HG03469 (cell line): ENCODE measurements at regions not wholly inside any gene's neighbourhood (a gene's known extent, or its start where the extent isn't known, plus 50 kb on each side); places are given as distances from the start of the nearest gene placed in this dataset.
"Not testable (repeated sequence)": the region's sequence is repeated elsewhere in the genome, so short reads cannot be mapped to it uniquely, and the experiment has no call there.

Source experiments
- ATAC-seq: cut with Tn5 transposase; IDR thresholded peaks from one replicate; pipeline ENCODE4 v1.9.1; 2021; ENCODE audit warnings: mild to moderate bottlenecking, moderate library complexity, moderate number of reproducible peaks; ENCODE audit not compliant: unreplicated experiment

DNA sequence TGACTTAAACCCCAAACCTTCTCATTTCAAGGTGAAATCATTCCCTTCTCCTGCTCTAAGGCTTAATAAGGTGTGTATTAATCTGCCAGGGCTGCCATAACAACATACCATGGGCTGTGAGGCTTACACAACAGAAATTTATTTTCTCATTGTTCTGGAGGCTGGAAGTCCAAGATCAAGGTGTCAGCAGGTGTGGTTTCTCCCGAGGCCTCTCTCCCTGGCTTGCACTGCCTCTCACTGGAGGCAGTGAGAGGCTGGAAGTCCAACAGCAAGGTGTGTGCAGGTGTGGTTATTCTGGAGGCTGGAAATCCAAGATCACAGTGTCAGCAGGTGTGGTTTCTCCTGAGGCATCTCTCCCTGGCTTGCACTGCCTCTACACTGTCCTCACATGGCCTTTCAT lies 280.3 kb upstream of the TUT7 start:
- no peak for ATAC-seq

DNA sequence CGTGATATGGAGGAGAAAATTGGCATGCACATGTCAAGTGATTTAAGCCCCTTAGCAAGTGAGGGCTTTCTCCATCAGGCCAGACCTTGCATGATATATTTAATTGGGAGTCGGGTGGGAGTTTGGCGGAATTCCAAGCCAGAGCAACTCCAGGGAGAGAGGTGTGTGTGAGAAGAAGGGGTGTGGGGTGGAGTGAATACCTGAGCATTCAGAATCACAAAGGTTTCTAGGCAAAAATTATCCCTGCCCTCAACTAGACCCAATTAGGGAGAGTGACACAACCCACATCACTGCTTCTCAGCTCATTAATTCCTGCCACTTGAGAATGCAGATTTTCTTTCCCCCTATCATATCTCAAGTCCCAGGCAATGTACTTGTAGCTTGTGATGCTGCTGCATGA lies 279.7 kb upstream of the TUT7 start:
- ATAC-seq, result no peak

DNA sequence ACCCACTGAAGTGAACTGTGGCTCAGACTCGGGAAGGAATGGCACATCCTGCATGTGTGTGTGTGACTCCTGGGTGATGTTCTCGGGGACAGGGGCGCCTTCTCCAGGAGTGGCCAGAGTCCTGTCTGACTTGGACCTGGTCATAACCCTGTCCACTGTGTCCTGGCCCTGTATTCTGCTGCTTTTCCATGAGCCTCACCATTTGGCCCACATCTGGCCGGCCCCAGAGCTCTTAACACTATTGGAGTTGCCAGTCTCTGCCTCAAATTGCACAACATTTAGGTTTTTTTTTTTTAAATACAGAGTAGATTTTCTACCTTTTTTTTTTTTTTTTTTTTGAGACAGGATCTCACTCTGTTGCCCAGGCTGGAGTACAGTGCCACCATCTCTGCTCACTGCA lies 278.3 kb upstream of the TUT7 start:
- ATAC-seq, result no peak

DNA sequence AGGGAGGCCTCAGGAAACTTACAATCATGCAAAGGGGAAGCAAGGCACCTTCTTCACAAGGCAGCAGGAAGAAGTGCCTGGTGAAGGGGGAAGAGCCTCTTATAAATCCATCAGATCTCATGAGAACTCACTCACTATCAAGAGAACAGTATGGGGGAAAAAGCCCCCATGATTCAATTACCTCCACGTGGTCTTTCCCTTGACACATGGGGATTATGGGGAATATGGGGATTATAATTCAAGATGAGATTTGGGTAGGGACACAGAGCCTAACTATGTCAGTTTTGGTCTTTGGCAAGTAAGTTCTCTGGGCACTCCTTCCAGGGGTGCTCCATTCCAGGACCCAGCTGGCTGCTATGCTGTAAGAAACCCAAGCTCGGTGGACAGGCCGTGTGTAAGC lies 275.3 kb upstream of the TUT7 start:
- no peak for ATAC-seq

DNA sequence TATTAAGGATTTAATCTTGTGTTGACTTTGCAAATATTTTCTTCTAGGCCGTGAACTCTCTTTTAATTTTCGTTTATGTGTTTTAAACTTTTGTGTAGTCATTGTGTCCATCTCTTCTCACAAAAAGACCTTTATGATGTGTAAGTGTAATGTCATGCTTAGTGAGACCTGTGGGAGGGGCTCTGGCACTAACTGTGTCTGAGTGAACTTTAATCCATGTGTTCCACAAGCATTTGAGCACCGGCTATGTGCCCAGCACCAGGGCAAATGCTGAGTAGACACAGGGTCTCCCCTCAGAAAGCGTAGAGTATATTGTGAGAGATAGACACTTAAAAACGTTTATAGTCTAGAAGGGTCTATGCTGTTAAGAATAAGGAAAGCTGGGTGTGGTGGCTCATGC lies 272.6 kb upstream of the TUT7 start:
- no peak for ATAC-seq

DNA sequence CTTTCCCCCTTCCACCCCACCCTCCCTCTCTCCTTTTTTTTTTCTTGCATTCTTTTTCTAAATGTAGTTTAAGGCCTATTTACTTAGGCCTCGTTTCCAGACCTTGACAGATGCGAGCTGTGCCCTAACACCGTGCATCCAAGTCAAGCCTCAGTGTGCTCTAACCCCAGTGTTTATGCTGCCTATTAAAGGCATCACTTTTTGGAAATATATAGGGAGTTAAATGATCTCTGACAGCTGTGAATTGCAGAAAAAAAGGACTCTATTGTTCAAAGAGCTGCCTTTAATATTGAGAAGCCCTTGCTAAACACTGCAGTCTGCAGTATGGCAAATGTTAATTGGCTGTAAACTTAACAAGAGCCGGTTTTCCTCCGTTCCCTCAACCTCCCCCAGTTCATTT lies 270.4 kb upstream of the TUT7 start:
- ATAC-seq, result no peak

DNA sequence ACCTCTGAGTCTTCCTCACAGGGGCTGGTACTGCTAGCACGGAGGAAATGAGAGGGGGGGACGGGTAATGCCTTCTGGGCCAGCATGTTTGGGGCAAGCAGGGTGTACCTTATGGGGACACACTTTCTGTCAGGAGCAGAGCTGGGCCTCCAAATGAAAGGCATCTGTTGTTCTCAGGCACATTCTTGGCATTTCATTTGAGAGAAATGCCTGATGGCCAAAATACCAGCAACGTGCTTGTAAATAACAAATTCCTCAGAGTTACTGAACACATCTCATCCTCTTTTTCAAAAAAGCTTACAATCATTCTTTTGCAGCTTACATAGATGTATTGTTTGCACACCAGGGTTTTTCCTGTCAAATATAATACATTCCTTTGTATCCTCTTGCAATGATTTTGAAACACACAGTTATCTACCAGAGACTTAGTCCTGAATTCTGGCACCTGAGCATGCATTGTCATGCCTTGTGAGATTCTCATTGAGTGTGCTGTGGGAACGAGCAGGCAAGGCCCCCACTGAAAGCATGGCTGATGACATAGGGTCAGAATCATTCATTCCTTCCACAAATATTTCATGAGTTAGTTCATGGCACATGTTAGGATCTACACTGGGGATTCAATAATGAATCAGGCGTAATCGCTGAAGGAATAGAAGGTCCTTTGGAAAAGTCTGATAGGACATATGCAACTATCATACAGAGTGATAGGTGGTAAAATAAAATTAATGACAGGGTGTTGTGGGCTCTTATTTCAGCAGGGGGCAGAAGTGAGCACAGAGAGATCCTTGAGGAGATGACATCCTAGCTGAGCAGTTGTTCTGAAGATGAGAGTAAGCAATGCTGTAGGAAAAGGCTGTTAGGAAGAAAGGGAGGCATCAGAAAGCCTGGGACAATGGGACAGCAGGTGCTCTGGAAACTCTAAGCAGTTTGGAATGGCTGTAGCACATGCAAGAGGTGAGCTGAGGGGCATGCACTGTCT lies 260.9 kb upstream of the TUT7 start:
- no peak for ATAC-seq

DNA sequence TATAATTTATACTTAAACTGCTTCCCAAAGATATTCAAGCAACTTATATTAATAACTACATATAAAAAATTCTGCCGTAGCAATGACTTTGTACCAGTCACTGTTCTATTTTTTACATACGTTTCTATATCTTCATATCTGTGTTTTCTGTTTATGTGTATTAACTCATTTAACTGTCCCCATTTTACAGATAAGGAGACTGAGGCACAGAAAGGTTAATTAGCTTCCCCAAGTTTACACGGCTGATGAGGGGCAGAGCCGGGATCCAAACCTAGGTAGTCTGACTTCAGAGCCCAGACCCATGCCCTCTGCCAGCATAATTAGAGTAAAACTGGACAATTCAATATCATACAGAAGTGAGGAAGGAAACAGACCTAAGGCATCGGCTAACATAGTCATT lies 259.7 kb upstream of the TUT7 start:
- no peak for ATAC-seq

DNA sequence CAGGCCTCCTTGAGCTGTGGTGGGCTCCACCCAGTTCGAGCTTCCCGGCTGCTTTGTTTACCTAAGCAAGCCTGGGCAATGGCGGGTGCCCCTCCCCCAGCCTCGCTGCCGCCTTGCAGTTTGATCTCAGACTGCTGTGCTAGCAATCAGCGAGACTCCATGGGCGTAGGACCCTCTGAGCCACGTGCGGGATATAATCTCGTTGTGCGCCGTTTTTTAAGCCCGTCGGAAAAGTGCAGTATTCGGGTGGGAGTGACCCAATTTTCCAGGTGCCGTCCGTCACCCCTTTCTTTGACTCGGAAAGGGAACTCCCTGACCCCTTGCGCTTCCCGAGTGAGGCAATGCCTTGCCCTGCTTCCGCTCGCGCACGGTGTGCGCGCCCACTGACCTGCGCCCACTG lies 257.3 kb upstream of the TUT7 start:
- not testable (repeated sequence) for ATAC-seq

DNA sequence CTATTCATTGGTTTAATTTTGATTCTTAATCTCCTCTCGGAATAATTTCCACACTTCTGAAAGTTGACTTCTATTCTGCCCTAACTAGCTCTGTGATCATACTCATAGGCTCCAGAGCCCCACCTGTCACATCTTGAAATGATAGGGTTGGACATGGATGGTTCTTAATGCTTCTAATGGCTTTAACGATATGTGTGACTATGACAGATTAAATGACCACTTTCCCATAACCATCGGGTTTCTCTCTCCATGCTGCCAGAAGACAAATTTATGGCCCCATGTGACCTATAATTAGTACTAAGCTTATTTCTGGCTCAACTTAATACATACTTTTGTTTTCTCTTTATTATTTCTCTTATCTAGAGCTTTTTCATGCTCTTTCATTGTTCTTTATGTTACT lies 251.1 kb upstream of the TUT7 start:
- ATAC-seq, result no peak

DNA sequence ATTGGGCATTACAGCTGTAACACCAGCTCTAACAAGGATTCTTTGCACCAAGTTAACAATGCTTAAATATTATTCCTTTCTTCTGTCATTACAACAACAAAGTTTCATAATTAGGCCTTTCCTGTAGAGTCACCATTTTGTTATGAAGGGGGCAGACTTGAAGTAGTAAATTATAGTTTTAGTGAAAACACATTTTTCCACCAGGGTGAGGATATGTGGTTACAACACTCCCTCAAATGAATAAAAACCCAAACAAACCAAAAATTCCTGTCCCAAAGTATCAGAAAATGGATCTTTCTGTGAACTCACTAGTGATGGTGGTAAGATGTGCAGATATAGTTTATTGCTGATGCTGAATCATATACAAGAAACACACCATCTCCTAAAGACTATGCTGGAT lies 250.5 kb upstream of the TUT7 start:
- no peak for ATAC-seq

DNA sequence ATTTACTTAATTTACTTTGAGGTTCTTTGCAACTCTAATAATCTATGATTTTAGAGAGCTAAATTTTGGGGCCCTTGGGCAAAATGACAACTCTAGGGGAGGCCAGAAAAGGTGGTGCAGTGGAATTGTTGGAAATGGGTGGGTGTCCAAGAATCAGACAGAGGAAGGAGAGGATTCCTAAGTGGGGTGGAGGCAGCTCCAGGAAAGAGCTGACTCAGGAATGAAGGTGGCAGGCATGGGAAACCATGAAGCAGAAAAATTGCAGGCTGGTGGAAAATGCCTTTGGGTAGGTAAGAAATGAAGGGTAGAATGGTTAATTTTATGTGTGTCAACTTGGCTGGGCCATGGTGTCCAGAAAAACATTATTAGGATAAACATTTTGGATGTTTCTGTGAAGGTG lies 248.5 kb upstream of the TUT7 start:
- ATAC-seq, result no peak

DNA sequence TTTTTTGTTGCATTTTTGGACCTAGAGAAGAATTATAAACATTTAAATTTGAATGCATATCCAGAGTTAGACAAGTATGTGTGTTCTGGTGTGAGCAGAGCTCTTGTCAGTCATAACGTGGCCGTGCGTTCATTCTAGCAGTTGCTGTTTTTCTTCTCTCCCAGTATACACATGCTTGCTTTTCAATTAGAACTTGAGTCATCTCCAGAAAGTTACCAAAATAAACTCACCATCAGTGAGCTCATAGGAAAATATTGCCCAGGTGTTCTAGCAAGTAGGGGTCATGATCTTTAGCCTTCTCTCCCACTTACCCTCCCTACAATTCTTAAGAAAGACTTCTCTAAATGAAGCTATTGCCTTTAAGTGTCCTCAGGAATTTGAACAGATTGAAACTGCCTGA lies 247.5 kb upstream of the TUT7 start:
- ATAC-seq, result no peak

DNA sequence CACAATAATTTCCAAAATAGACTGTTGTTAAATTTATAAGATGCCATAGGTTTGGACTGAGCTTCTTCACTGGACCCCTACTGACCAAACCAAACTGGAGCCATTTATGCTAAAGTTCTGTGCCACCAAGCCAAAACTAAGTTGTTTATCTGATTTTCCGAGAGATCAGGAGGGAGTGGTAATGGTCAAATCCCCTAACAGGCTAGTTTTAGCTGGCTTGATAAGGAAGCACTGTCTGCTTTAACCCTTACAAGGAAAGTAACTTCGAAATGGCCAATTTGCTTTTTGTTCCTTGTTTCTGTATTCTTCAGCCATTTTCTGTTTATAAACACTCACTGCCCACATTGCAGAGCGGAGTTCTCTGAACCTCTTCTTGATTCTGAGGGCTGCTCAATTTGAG lies 246.8 kb upstream of the TUT7 start:
- no peak for ATAC-seq

DNA sequence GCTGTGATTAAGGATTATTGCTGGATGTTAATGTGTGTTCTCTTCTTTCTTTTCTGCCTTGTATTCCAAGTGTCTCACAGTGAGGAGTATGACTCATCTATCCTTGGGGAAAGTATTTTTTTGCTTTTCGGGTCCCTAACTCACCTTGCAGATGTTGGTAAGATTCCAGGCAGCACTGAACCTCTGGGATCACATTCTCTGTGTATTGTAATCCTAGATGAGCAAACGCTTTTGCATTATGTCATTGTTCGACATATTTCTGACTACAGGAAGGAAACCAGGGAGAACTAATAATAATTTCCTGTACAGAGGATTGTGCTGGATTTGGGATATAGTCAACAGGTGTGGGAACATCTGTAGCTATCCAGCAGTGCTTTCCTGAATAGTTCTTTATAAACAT lies 246.1 kb upstream of the TUT7 start:
- no peak for ATAC-seq

DNA sequence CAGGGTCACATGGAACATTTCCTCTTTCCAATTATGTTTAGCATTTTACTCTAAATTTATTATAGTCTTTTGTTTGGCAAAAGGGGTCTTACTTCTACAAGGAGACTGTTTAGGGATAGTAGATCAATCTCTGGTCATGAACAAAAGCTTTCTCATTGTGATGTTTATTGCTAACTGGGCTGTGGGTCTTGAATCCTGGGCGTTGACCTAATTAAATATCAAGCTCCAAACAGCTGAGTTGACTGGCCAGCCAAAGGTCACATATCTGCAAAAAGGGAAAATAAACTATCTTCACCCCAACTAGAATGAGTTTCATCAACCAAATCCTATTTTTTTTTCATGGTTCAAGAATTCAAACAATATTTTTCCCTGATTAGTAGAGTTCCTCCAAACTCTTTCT lies 245.4 kb upstream of the TUT7 start:
- ATAC-seq, result no peak

DNA sequence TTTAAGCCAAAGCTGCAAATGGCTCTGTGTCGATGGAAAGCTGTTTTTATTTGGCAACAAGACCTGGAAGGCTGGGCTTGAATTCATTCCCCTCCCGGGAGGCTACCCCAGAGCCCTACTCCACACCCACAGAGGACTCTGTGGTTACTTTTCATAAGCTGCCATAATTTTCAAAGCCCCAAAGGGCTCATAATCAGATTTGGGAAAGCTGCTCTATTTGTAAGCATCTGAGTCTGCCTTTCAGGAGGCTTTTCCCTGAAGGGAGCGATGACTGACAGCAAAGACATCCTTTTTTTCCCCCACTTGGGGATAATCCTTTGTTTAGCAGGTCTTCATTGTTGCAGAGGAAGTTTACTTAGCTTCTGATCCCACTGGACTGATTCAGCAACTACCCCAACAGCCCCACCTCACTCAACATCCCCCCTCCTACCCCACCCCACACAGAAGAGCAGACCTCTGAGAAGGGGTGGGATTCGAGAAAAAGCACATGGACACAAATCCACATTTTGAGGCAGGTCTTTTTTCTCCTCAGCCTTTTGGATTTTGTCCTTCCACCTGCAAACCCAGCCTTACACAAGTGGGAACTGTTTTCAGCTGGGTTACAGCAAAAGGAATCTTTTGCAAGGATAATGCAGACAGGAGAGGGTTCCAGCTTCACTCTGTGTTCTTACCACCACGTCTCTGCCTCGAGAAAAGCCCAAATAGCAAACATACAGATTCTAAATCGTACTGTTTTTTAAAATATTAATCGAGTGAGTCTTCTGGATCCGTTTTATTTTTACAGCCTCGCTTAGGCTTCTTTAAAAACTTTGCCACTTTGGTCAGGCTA lies 244.4 kb upstream of the TUT7 start:
- no peak for ATAC-seq

DNA sequence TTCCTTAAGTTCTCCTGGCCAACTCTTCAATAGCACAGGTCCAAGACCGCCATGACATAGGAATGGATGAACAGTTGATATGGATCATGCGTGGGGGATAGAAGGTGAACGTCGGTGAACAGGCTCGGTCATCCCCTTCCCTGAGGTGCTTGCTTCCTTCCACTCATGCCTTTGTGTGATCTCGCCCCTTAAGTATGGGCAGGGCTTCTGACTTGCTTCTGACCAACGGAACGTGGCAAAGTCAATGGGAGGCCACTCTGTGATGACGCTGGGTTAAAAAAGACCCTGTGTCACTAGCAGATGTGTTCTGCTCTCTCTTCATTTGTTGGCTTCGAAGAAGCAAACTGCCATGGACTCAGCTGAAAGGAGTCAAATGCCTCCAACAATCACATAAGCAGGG lies 240.5 kb upstream of the TUT7 start:
- no peak for ATAC-seq

DNA sequence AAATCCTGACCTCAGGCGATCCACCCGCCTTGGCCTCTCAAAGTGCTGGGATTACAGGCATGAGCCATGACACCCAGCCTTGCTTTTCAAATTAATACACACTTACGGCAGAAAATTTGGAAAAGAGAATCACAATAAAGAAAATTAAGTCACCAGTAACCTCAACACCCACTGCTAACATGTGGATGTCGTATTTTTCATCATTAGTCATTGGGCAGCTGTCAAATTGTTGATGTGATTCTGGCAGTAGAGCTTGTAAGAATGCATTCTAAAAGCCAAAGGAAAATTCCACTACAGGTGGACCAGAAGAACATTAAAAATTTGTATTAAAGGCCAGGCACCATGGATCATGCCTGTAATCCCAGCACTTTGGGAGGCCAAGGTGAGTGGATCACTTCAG lies 237.3 kb upstream of the TUT7 start:
- no peak for ATAC-seq

DNA sequence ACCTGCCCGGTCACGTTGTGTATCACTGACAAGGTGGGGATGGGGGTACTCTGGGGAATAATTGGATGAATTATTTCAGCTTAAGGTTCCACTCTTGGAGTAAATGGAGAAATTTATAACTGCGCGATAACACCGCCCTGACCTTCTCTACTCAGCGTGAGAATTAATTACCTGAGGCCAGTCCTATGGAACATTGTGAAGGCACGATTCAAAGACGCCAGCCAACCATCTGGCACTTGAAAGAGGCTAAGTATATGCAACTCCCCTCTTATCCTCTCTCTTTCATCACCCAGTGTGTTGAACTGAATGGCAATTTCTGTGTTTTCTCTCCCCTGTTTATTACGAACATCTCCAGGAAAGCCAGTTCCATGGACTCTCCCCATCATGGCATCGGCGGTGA lies 235.5 kb upstream of the TUT7 start:
- no peak for ATAC-seq

DNA sequence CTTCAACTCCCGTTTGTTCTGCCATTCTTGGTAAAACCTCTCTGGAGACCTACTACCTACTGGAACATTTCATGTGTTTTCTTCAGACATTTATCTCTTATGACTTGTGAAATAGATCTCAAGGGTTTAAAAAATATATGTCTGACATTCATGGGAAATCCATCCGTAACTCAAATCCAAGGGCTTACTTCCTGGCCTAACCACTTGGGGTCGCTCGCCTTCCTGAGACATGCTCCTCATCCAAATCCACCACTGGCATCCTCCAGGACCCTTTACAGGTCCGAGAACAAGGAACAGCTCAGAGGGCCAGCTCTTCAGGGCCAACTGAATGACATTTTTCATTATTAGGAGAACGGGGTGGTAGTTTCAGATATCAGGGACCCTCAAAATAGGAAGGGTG lies 235.1 kb upstream of the TUT7 start:
- no peak for ATAC-seq

DNA sequence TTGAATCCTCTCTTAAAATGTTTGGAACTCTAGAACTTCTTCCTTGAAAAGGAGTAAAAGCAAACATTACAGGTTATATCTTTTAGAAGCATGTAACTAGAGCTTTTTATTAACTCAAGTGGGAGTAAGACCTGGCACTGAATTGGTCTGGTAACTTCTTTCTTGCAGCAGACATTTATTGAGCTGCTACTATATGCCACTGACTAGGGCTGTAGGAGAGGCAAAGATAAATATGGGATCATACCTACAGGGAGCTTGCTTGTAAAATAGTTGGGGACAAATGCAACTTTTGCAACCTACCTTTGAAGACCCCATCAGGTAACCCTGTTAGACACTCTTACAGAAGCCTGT lies 231.9 kb upstream of the TUT7 start:
- no peak for ATAC-seq
